ENCODE measurements at regions not wholly inside any gene's neighbourhood (a gene's known extent, or its start where the extent isn't known, plus 50 kb on each side); places are given as distances from the start of the nearest gene placed in this dataset.
"Not testable (repeated sequence)": the region's sequence is repeated elsewhere in the genome, so short reads cannot be mapped to it uniquely, and the experiment has no call there.

- TF ChIP-seq FOXK2 (IDR thresholded peaks at IDR 0.05) = no peak
- TF ChIP-seq PKNOX1 (IDR thresholded peaks at IDR 0.05) = no peak
- no peak for TF ChIP-seq ELF4 (IDR thresholded peaks at IDR 0.05)
- no peak for TF ChIP-seq ZNF384 (IDR thresholded peaks at IDR 0.05)
- CTCF ChIA-PET = interaction anchor here (0.7 kb wide), 1 partner anchor 1013 kb away, joined by 3 read pairs; no protein-coding TSS in a partner anchor
- DNase-seq (ENCODE audit: extremely low spot score) = no peak
- POLR2A ChIA-PET = no interaction called here
These were observed 628.2 kb upstream of the RBFOX1 start for GRCh38 chr16:6704306-6704930.

GRCh38 chr16:6701096-6701495 is 631.5 kb upstream of the RBFOX1 start:
- no peak for DNase-seq (ENCODE audit: extremely low spot score)
- CTCF ChIA-PET = no interaction called here
- TF ChIP-seq HDGF (IDR thresholded peaks at IDR 0.05; ENCODE audit: borderline replicate concordance) = no peak
- no peak for TF ChIP-seq SUZ12 (IDR thresholded peaks at IDR 0.05)
- TF ChIP-seq NFRKB (IDR thresholded peaks at IDR 0.05) = no peak
- TF ChIP-seq L3MBTL2 (conservative IDR thresholded peaks at IDR 0.05) = no peak
- TF ChIP-seq ELF4 (IDR thresholded peaks at IDR 0.05) = no peak
- no peak for TF ChIP-seq SP1 (IDR thresholded peaks at IDR 0.05)
- TF ChIP-seq CTBP1 (IDR thresholded peaks at IDR 0.05; ENCODE audit: borderline replicate concordance) = no peak
- no peak for TF ChIP-seq PKNOX1 (IDR thresholded peaks at IDR 0.05)
- TF ChIP-seq ZNF384 (IDR thresholded peaks at IDR 0.05) = no peak
- TF ChIP-seq FOXA1 (IDR thresholded peaks at IDR 0.05) = no peak
- no peak for TF ChIP-seq LEF1 (IDR thresholded peaks at IDR 0.05; ENCODE audit: borderline replicate concordance)
- POLR2A ChIA-PET = no interaction called here

- CTCF ChIA-PET = no interaction called here
- DNase-seq (ENCODE audit: extremely low spot score) = no peak
- POLR2A ChIA-PET = no interaction called here
- TF ChIP-seq FOXK2 (IDR thresholded peaks at IDR 0.05) = no peak
- TF ChIP-seq L3MBTL2 (conservative IDR thresholded peaks at IDR 0.05) = no peak
- TF ChIP-seq TARDBP (IDR thresholded peaks at IDR 0.05) = no peak
- TF ChIP-seq LEF1 (IDR thresholded peaks at IDR 0.05; ENCODE audit: borderline replicate concordance) = no peak
- no peak for TF ChIP-seq ARNT (IDR thresholded peaks at IDR 0.05)
- no peak for TF ChIP-seq ELF4 (IDR thresholded peaks at IDR 0.05)
- TF ChIP-seq FOXM1 (IDR thresholded peaks at IDR 0.05; ENCODE audit: borderline replicate concordance) = no peak
- no peak for TF ChIP-seq SP1 (IDR thresholded peaks at IDR 0.05)
These were observed 634.1 kb upstream of the RBFOX1 start for GRCh38 chr16:6698548-6698947.

GRCh38 chr16:6695666-6696065 is 637.0 kb upstream of the RBFOX1 start:
- TF ChIP-seq BHLHE40 (IDR thresholded peaks at IDR 0.05; ENCODE audit: borderline replicate concordance) (no peak), LEF1 (IDR thresholded peaks at IDR 0.05; ENCODE audit: borderline replicate concordance) (no peak), NFRKB (IDR thresholded peaks at IDR 0.05) (no peak), ARNT (IDR thresholded peaks at IDR 0.05) (no peak), TARDBP (IDR thresholded peaks at IDR 0.05) (no peak), ZNF384 (IDR thresholded peaks at IDR 0.05) (no peak), L3MBTL2 (conservative IDR thresholded peaks at IDR 0.05) (no peak), SUZ12 (IDR thresholded peaks at IDR 0.05) (no peak), ELF4 (IDR thresholded peaks at IDR 0.05) (no peak), HDGF (IDR thresholded peaks at IDR 0.05; ENCODE audit: borderline replicate concordance) (no peak), FOXK2 (IDR thresholded peaks at IDR 0.05) (no peak)
- ChIA-PET CTCF (no interaction called here), POLR2A (no interaction called here)
- no peak for DNase-seq (ENCODE audit: extremely low spot score)

- DNase-seq (ENCODE audit: extremely low spot score) = no peak
- no peak for TF ChIP-seq ZNF384 (IDR thresholded peaks at IDR 0.05)
- TF ChIP-seq CTBP1 (IDR thresholded peaks at IDR 0.05; ENCODE audit: borderline replicate concordance) = no peak
- TF ChIP-seq SP1 (IDR thresholded peaks at IDR 0.05) = no peak
- no peak for TF ChIP-seq HDGF (IDR thresholded peaks at IDR 0.05; ENCODE audit: borderline replicate concordance)
- TF ChIP-seq SUZ12 (IDR thresholded peaks at IDR 0.05) = no peak
- no peak for TF ChIP-seq FOXM1 (IDR thresholded peaks at IDR 0.05; ENCODE audit: borderline replicate concordance)
- CTCF ChIA-PET = no interaction called here
- POLR2A ChIA-PET = no interaction called here
These were observed 638.0 kb upstream of the RBFOX1 start for GRCh38 chr16:6694636-6695035.

GRCh38 chr16:6693418-6693817 is 639.2 kb upstream of the RBFOX1 start:
- DNase-seq (ENCODE audit: extremely low spot score); CTCF ChIA-PET; POLR2A ChIA-PET: not testable (repeated sequence)

GRCh38 chr16:6692874-6693273 is 639.8 kb upstream of the RBFOX1 start:
- TF ChIP-seq HDGF (IDR thresholded peaks at IDR 0.05; ENCODE audit: borderline replicate concordance) (no peak), SUZ12 (IDR thresholded peaks at IDR 0.05) (no peak), CTBP1 (IDR thresholded peaks at IDR 0.05; ENCODE audit: borderline replicate concordance) (no peak), TARDBP (IDR thresholded peaks at IDR 0.05) (no peak), ARNT (IDR thresholded peaks at IDR 0.05) (no peak), FOXK2 (IDR thresholded peaks at IDR 0.05) (no peak), PKNOX1 (IDR thresholded peaks at IDR 0.05) (no peak), ELF4 (IDR thresholded peaks at IDR 0.05) (no peak), FOXM1 (IDR thresholded peaks at IDR 0.05; ENCODE audit: borderline replicate concordance) (no peak), ZNF384 (IDR thresholded peaks at IDR 0.05) (no peak)
- DNase-seq (ENCODE audit: extremely low spot score) = no peak
- ChIA-PET POLR2A (no interaction called here), CTCF (no interaction called here)
